H9 (cell line): ENCODE measurements at regions not wholly inside any gene's neighbourhood (a gene's known extent, or its start where the extent isn't known, plus 50 kb on each side); places are given as distances from the start of the nearest gene placed in this dataset.

Experiments used
- DNase-seq: peaks from one replicate; pipeline ENCODE4 v3.0.0-alpha.2; 2017
- H2AFZ ChIP-seq: one replicate; pipeline ENCODE4 v1.6.1; 2013; ENCODE audit warnings: mild to moderate bottlenecking, low read length, control low read depth, moderate library complexity
- H2AK5ac ChIP-seq: 2 replicates; pipeline ENCODE4 v1.6.1; 2013; ENCODE audit warnings: low read length, control low read depth, mixed read lengths; ENCODE audit not compliant: insufficient read length
- H2BK120ac ChIP-seq: one replicate; pipeline ENCODE4 v1.6.1; 2013; ENCODE audit warnings: low read depth, mild to moderate bottlenecking, low read length, control low read depth, inconsistent platforms; ENCODE audit not compliant: poor library complexity, severe bottlenecking
- H2BK12ac ChIP-seq: 2 replicates; pipeline ENCODE4 v1.6.1; 2013; ENCODE audit warnings: low read length, control low read depth, mixed read lengths, low read depth; ENCODE audit not compliant: insufficient read length
- H2BK15ac ChIP-seq: 2 replicates; pipeline ENCODE4 v1.6.1; 2013; ENCODE audit warnings: low read depth, low read length, control low read depth
- H2BK20ac ChIP-seq: one replicate; pipeline ENCODE4 v1.6.1; 2013; ENCODE audit warnings: low read depth, mild to moderate bottlenecking, low read length, control low read depth, inconsistent platforms; ENCODE audit not compliant: poor library complexity, severe bottlenecking
- H2BK5ac ChIP-seq: 2 replicates; pipeline ENCODE4 v1.6.1; 2013; ENCODE audit warnings: low read length, control low read depth, mixed read lengths; ENCODE audit not compliant: insufficient read length
- H3K14ac ChIP-seq: 2 replicates; pipeline ENCODE4 v1.6.1; 2013; ENCODE audit warnings: low read length, control low read depth; ENCODE audit not compliant: insufficient read depth
- H3K18ac ChIP-seq: 2 replicates; pipeline ENCODE4 v1.6.1; 2013; ENCODE audit warnings: low read depth, mild to moderate bottlenecking, mixed read lengths, low read length, control low read depth; ENCODE audit not compliant: insufficient read length
- H3K23ac ChIP-seq: 2 replicates; pipeline ENCODE4 v1.6.1; 2013; ENCODE audit warnings: low read length, control low read depth, mixed read lengths, low read depth; ENCODE audit not compliant: insufficient read length
- H3K23me2 ChIP-seq: 2 replicates; pipeline ENCODE4 v1.6.1; 2013; ENCODE audit warnings: low read depth, mild to moderate bottlenecking, mixed read lengths, low read length, control low read depth; ENCODE audit not compliant: insufficient read length, poor library complexity, severe bottlenecking
- H3K27ac ChIP-seq: 2 replicates; pipeline ENCODE4 v1.5.1; 2013; ENCODE audit warnings: low read length, control low read depth, mixed read lengths, low read depth; ENCODE audit not compliant: insufficient read length
- H3K27me3 ChIP-seq: 2 replicates; pipeline ENCODE4 v1.6.1; 2013; ENCODE audit warnings: low read length, control low read depth, inconsistent platforms; ENCODE audit not compliant: insufficient read depth
- H3K4ac ChIP-seq: 2 replicates; pipeline ENCODE4 v1.6.1; 2013; ENCODE audit warnings: low read depth, mild to moderate bottlenecking, control low read depth, inconsistent platforms, low read length, moderate library complexity
- H3K4me1 ChIP-seq: 2 replicates; pipeline ENCODE4 v1.6.1; 2013; ENCODE audit warnings: low read length, control low read depth, inconsistent platforms; ENCODE audit not compliant: insufficient read depth
- H3K4me2 ChIP-seq: 2 replicates; pipeline ENCODE4 v1.6.1; 2013; ENCODE audit warnings: low read length, control low read depth, mixed read lengths; ENCODE audit not compliant: insufficient read length, insufficient read depth
- H3K56ac ChIP-seq: 2 replicates; pipeline ENCODE4 v1.6.1; 2013; ENCODE audit warnings: low read depth, mild to moderate bottlenecking, mixed read lengths, low read length, control low read depth; ENCODE audit not compliant: insufficient read length
- H3K79me1 ChIP-seq: 2 replicates; pipeline ENCODE4 v1.6.1; 2013; ENCODE audit warnings: low read depth, mild to moderate bottlenecking, moderate library complexity, low read length, control low read depth, inconsistent platforms; ENCODE audit not compliant: insufficient read depth, poor library complexity, severe bottlenecking
- H3K79me2 ChIP-seq: 2 replicates; pipeline ENCODE4 v1.6.1; 2013; ENCODE audit warnings: low read length, control low read depth, inconsistent platforms; ENCODE audit not compliant: insufficient read depth
- H3K9ac ChIP-seq: 2 replicates; pipeline ENCODE4 v1.6.1; 2013; ENCODE audit warnings: low read length, control low read depth, mixed read lengths; ENCODE audit not compliant: insufficient read length; ENCODE audit errors: extremely low read depth
- H3K9me3 ChIP-seq: one replicate; pipeline ENCODE4 v1.6.1; 2013; ENCODE audit warnings: low read depth, low read length, inconsistent platforms; ENCODE audit not compliant: control insufficient read depth
- H3T11ph ChIP-seq: one replicate; pipeline ENCODE4 v1.6.1; 2013; ENCODE audit warnings: mild to moderate bottlenecking, low read length, control low read depth, inconsistent platforms
- H4K20me1 ChIP-seq: one replicate; pipeline ENCODE4 v1.6.1; 2013; ENCODE audit not compliant: control insufficient read depth, insufficient read length, insufficient read depth
- H4K5ac ChIP-seq: 2 replicates; pipeline ENCODE4 v1.6.1; 2013; ENCODE audit warnings: low read depth, mild to moderate bottlenecking, mixed read lengths, low read length, control low read depth; ENCODE audit not compliant: insufficient read length
- H4K8ac ChIP-seq: replicated peaks from 2 replicates; pipeline ENCODE4 v1.6.1; 2013; ENCODE audit warnings: low read length, control low read depth, mixed read lengths, low read depth; ENCODE audit not compliant: insufficient read length
- H4K91ac ChIP-seq: 2 replicates; pipeline ENCODE4 v1.6.1; 2013; ENCODE audit warnings: low read depth, mild to moderate bottlenecking, moderate library complexity, mixed read lengths, low read length, control low read depth; ENCODE audit not compliant: insufficient read length
- H3K27ac Mint-ChIP-seq, 3 experiments: 2 replicates in 2 of 3; 3 replicates in 1 of 3; pipeline ENCODE4 v1.8.0; 2020 to 2021; ENCODE audit warnings: mixed read lengths in 3 of 3, mild to moderate bottlenecking in 1 of 3, moderate library complexity in 1 of 3
- H3K27me3 Mint-ChIP-seq: 2 replicates; pipeline ENCODE4 v1.8.0; 2021; ENCODE audit warnings: low read depth, mild to moderate bottlenecking, moderate library complexity, mixed read lengths
- H3K36me3 Mint-ChIP-seq, 3 experiments: 2 replicates in 2 of 3; 3 replicates in 1 of 3; pipeline ENCODE4 v1.8.0; 2020 to 2021; ENCODE audit warnings: low read depth in 3 of 3, mixed read lengths in 3 of 3; ENCODE audit not compliant: insufficient read depth in 1 of 3
- H3K4me1 Mint-ChIP-seq, 2 experiments: 2 replicates each; pipeline ENCODE4 v1.8.0; 2020; ENCODE audit warnings: mixed read lengths in 2 of 2
- H3K4me3 Mint-ChIP-seq, 2 experiments: 2 replicates in 1 of 2; 3 replicates in 1 of 2; pipeline ENCODE4 v1.8.0; 2020 to 2021; ENCODE audit warnings: mild to moderate bottlenecking in 2 of 2, mixed read lengths in 2 of 2, moderate library complexity in 1 of 2
- H3K9me3 Mint-ChIP-seq, 2 experiments: 2 replicates in 1 of 2; 3 replicates in 1 of 2; pipeline ENCODE4 v1.8.0; 2020; ENCODE audit warnings: mild to moderate bottlenecking in 2 of 2, mixed read lengths in 2 of 2, moderate library complexity in 1 of 2
- WGBS: extraction: QIAGEN DNeasy Blood & Tissue Kit; methylation state at CpG from one replicate; pipeline ENCODE4 v1.1.7; 2013; ENCODE audit warnings: missing lambda C conversion rate, low lambda C conversion rate, mixed read lengths; ENCODE audit not compliant: insufficient read length; ENCODE audit errors: extremely low coverage; 5-methylcytosine and 5-hydroxymethylcytosine counted together
- TF ChIP-seq, protein P1 (sequence below): fragments of 200-600 bp; sonication (generic); conservative IDR thresholded peaks from 3 replicates; pipeline ENCODE4 v1.8.0; 2021; ENCODE audit warnings: antibody characterized with exemption, mild to moderate bottlenecking

DNA sequence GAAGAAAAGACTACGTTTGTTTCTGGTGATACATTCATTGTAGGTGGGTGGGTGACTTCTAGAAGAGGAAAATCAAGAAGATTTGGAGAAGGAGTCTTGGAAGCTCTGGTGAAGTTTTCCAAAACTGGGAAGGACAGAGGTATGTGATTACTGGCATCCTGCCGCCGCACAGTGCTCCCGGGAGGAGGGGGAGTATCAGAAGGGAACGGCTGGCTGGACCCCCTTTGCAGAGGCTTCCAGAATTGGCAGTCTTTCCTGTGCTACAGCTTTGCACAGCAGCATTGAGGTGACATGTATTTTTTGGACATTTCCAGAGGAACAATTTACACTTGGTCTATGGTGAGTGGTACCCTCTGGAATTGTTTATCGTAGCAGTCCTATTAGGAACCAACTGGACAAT is 75.7 kb upstream of the EOMES start:
- WGBS = no CpG with 5 or more reads among the region's 6 CpGs
- H2BK20ac ChIP-seq = no peak overlapping the region
- H3K9ac ChIP-seq = no peak overlapping the region
- no peak overlapping the region for H2BK12ac ChIP-seq
- no peak overlapping the region for H3K18ac ChIP-seq
- H3K9me3 ChIP-seq = no peaks in the 10 kb centered on the region
- no peaks in the 10 kb centered on the region for H3K23me2 ChIP-seq
- H2BK5ac ChIP-seq = no peak overlapping the region
- no peaks in the 10 kb centered on the region for H3K79me2 ChIP-seq
- no peak overlapping the region for H2BK15ac ChIP-seq
- no peak overlapping the region for H2AFZ ChIP-seq
- no peak overlapping the region for H4K91ac ChIP-seq
- no peak overlapping the region for H3K23ac ChIP-seq
- H4K5ac ChIP-seq = no peak overlapping the region
- H3K79me1 ChIP-seq = no peaks in the 10 kb centered on the region
- Mint-ChIP-seq H3K4me3 (no peak overlapping the region), H3K4me1 (no peaks in the 10 kb centered on the region), H3K36me3 (no peaks in the 10 kb centered on the region), H3K27ac (no peak overlapping the region), H3K27me3 (no peaks in the 10 kb centered on the region; the same call in 1 of the 2 replicates), H3K9me3 (no peaks in the 10 kb centered on the region)
- H3K4ac ChIP-seq = no peak overlapping the region
- H3K27me3 ChIP-seq = no peaks in the 10 kb centered on the region
- H3T11ph ChIP-seq = no peak overlapping the region
- H4K20me1 ChIP-seq = no peaks in the 10 kb centered on the region
- H2AK5ac ChIP-seq = no peak overlapping the region
- H3K14ac ChIP-seq = no peak overlapping the region
- no peak overlapping the region for H3K4me2 ChIP-seq
- H3K4me1 ChIP-seq = no peaks in the 10 kb centered on the region
- no peak overlapping the region for H3K27ac ChIP-seq
- H3K56ac ChIP-seq = no peak overlapping the region
- no peak overlapping the region for H4K8ac ChIP-seq
- no peak for DNase-seq
- H2BK120ac ChIP-seq = no peak overlapping the region
- TF ChIP-seq, protein P1, sequence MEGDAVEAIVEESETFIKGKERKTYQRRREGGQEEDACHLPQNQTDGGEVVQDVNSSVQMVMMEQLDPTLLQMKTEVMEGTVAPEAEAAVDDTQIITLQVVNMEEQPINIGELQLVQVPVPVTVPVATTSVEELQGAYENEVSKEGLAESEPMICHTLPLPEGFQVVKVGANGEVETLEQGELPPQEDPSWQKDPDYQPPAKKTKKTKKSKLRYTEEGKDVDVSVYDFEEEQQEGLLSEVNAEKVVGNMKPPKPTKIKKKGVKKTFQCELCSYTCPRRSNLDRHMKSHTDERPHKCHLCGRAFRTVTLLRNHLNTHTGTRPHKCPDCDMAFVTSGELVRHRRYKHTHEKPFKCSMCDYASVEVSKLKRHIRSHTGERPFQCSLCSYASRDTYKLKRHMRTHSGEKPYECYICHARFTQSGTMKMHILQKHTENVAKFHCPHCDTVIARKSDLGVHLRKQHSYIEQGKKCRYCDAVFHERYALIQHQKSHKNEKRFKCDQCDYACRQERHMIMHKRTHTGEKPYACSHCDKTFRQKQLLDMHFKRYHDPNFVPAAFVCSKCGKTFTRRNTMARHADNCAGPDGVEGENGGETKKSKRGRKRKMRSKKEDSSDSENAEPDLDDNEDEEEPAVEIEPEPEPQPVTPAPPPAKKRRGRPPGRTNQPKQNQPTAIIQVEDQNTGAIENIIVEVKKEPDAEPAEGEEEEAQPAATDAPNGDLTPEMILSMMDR = no peak
